Trophoblast cell (in vitro differentiated cells and primary cell): ENCODE measurements at regions not wholly inside any gene's neighbourhood (a gene's known extent, or its start where the extent isn't known, plus 50 kb on each side); places are given as distances from the start of the nearest gene placed in this dataset.
A peak's percentile ranks its signal among the peaks of the same experiment; 100 is the strongest.
"Not testable (repeated sequence)": the region's sequence is repeated elsewhere in the genome, so short reads cannot be mapped to it uniquely, and the experiment has no call there.

ENCODE experiments used
- DNase-seq, 2 donors: peaks; one replicate each; pipeline ENCODE4 v3.0.0-alpha.2; 2016
- H2AFZ ChIP-seq: 2 replicates; pipeline ENCODE4 v1.6.1; 2013; ENCODE audit warnings: low read length, moderate library complexity, mild to moderate bottlenecking; ENCODE audit not compliant: insufficient read depth, poor library complexity
- H2AK5ac ChIP-seq: 2 replicates; pipeline ENCODE4 v1.6.1; 2013; ENCODE audit warnings: mild to moderate bottlenecking, low read length
- H2BK120ac ChIP-seq: 2 replicates; pipeline ENCODE4 v1.6.1; 2013; ENCODE audit warnings: low read length, mild to moderate bottlenecking, moderate library complexity; ENCODE audit not compliant: insufficient read depth, poor library complexity
- H2BK12ac ChIP-seq: 2 replicates; pipeline ENCODE4 v1.6.1; 2013; ENCODE audit warnings: mild to moderate bottlenecking, low read length, moderate library complexity
- H2BK5ac ChIP-seq: 2 replicates; pipeline ENCODE4 v1.6.1; 2013; ENCODE audit warnings: low read length, low read depth, moderate library complexity, mild to moderate bottlenecking; ENCODE audit not compliant: poor library complexity
- H3K14ac ChIP-seq: 2 replicates; pipeline ENCODE4 v1.6.1; 2013; ENCODE audit warnings: mild to moderate bottlenecking, low read length
- H3K18ac ChIP-seq: 2 replicates; pipeline ENCODE4 v1.6.1; 2013; ENCODE audit warnings: mild to moderate bottlenecking, low read length
- H3K23ac ChIP-seq: 2 replicates; pipeline ENCODE4 v1.6.1; 2013; ENCODE audit warnings: low read length
- H3K27ac ChIP-seq: 2 replicates; pipeline ENCODE4 v1.5.1; 2013; ENCODE audit warnings: low read depth, mild to moderate bottlenecking, inconsistent platforms, low read length, moderate library complexity
- H3K27me3 ChIP-seq: 2 replicates; pipeline ENCODE4 v1.6.1; 2013; ENCODE audit warnings: inconsistent platforms, mild to moderate bottlenecking, low read length, moderate library complexity; ENCODE audit not compliant: insufficient read depth
- H3K36me3 ChIP-seq, 2 experiments: 1 replicate in 1 of 2; 2 replicates in 1 of 2; pipeline ENCODE4 v1.6.1; 2013; ENCODE audit warnings: low read length in 2 of 2, mild to moderate bottlenecking in 2 of 2, moderate library complexity in 1 of 2; ENCODE audit not compliant: insufficient read depth in 2 of 2, control insufficient read depth in 1 of 2
- H3K4ac ChIP-seq: 2 replicates; pipeline ENCODE4 v1.6.1; 2013; ENCODE audit warnings: low read depth, mild to moderate bottlenecking, low read length, moderate library complexity
- H3K4me1 ChIP-seq, 2 experiments: 1 replicate in 1 of 2; 2 replicates in 1 of 2; pipeline ENCODE4 v1.6.1; 2013; ENCODE audit warnings: low read length in 2 of 2, mild to moderate bottlenecking in 2 of 2, moderate library complexity in 1 of 2; ENCODE audit not compliant: insufficient read depth in 2 of 2, control insufficient read depth in 1 of 2
- H3K4me2 ChIP-seq: 2 replicates; pipeline ENCODE4 v1.6.1; 2013; ENCODE audit warnings: inconsistent platforms, mild to moderate bottlenecking, low read length, moderate library complexity
- H3K4me3 ChIP-seq: 2 replicates; pipeline ENCODE4 v1.5.1; 2013; ENCODE audit warnings: mild to moderate bottlenecking, low read depth, low read length, inconsistent platforms
- H3K79me1 ChIP-seq: one replicate; pipeline ENCODE4 v1.6.1; 2013; ENCODE audit warnings: low read length
- H3K79me2 ChIP-seq: 2 replicates; pipeline ENCODE4 v1.6.1; 2013; ENCODE audit warnings: low read length, mild to moderate bottlenecking; ENCODE audit not compliant: control insufficient read depth, insufficient read depth, poor library complexity
- H3K9ac ChIP-seq: 2 replicates; pipeline ENCODE4 v1.6.1; 2013; ENCODE audit warnings: mild to moderate bottlenecking, low read length
- H3K9me3 ChIP-seq: 2 replicates; pipeline ENCODE4 v1.6.1; 2013; ENCODE audit warnings: low read depth, mild to moderate bottlenecking, control low read depth, inconsistent platforms, low read length; ENCODE audit not compliant: insufficient read depth
- H4K12ac ChIP-seq: 2 replicates; pipeline ENCODE4 v1.6.1; 2013; ENCODE audit warnings: low read depth, mild to moderate bottlenecking, low read length, moderate library complexity
- H4K8ac ChIP-seq: 2 replicates; pipeline ENCODE4 v1.6.1; 2013; ENCODE audit warnings: low read depth, mild to moderate bottlenecking, low read length, moderate library complexity
- H4K91ac ChIP-seq: one replicate; pipeline ENCODE4 v1.6.1; 2013; ENCODE audit warnings: low read depth, mild to moderate bottlenecking, low read length, moderate library complexity
- WGBS: extraction: QIAGEN DNeasy Blood & Tissue Kit; methylation state at CpG from one replicate; pipeline ENCODE4 v1.1.7; 2013; ENCODE audit warnings: missing lambda C conversion rate; ENCODE audit not compliant: insufficient read length, insufficient coverage; ENCODE audit errors: extremely low coverage; 5-methylcytosine and 5-hydroxymethylcytosine counted together

DNA sequence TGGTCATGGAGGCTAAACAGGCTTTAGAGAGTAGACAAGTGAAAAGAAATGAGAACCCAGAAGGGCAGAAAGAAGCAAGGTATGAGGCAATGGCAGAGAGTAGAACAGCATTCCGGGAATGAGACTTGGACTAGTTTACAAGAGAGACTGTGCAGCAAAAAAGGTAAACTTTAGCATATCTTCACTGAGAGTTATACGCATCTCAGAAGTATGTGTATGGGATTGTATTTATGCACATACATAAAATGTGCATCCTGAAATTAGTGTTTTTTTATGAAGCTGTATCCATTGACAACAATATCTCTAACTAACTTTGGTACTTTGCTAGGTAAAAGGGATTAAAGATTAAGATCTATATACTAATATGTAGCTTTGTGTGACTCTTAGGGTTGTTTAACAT, 753.6 kb downstream of the BCKDHB start:
- no peak overlapping the region for H2BK5ac ChIP-seq
- no peak overlapping the region for H3K4me3 ChIP-seq
- no peak overlapping the region for H2BK120ac ChIP-seq
- no peak overlapping the region for H4K12ac ChIP-seq
- no peak overlapping the region for H3K23ac ChIP-seq
- H4K91ac ChIP-seq = no peak overlapping the region
- H2AK5ac ChIP-seq = no peak overlapping the region
- no peak overlapping the region for H3K4ac ChIP-seq
- no peaks in the 10 kb centered on the region for H3K79me2 ChIP-seq
- H3K27me3 ChIP-seq = no peaks in the 10 kb centered on the region
- H2AFZ ChIP-seq = no peak overlapping the region
- H3K4me2 ChIP-seq = no peak overlapping the region
- no peaks in the 10 kb centered on the region for H3K36me3 ChIP-seq
- H3K18ac ChIP-seq = no peak overlapping the region
- H3K9me3 ChIP-seq = no peaks in the 10 kb centered on the region
- no peak overlapping the region for H3K14ac ChIP-seq
- peak in 1 of 2 donors; percentile 2 for DNase-seq
- H3K27ac ChIP-seq = no peak overlapping the region
- H4K8ac ChIP-seq = no peak overlapping the region
- no peak overlapping the region for H2BK12ac ChIP-seq
- no CpG with 5 or more reads among the region's 2 CpGs for WGBS
- no peak overlapping the region for H3K9ac ChIP-seq
- H3K4me1 ChIP-seq = no peaks in the 10 kb centered on the region
- H3K79me1 ChIP-seq = no peaks in the 10 kb centered on the region

GRCh38 chr6:80847973-80848372, 741.5 kb downstream of the BCKDHB start:
- not testable (repeated sequence) for H3K18ac ChIP-seq, H3K9ac ChIP-seq, H3K27me3 ChIP-seq, H3K36me3 ChIP-seq, H2BK120ac ChIP-seq, H3K23ac ChIP-seq, H4K12ac ChIP-seq, H3K4ac ChIP-seq, H2AK5ac ChIP-seq, H2BK5ac ChIP-seq, H3K4me1 ChIP-seq, H2BK12ac ChIP-seq, H4K8ac ChIP-seq, H3K4me3 ChIP-seq, H3K79me2 ChIP-seq, H3K9me3 ChIP-seq, H3K27ac ChIP-seq, H3K14ac ChIP-seq, H2AFZ ChIP-seq, DNase-seq, H3K79me1 ChIP-seq, H3K4me2 ChIP-seq, H4K91ac ChIP-seq
- whole genome bisulfite sequencing = no CpG with 5 or more reads among the region's 12 CpGs

- Histone ChIP-seq H3K79me1 (no peaks in the 10 kb centered on the region), H3K4me1 (no peaks in the 10 kb centered on the region), H3K27ac (no peak overlapping the region), H3K4me3 (no peak overlapping the region), H3K4ac (no peak overlapping the region), H2BK5ac (no peak overlapping the region), H2AK5ac (no peak overlapping the region), H3K9me3 (no peaks in the 10 kb centered on the region), H3K18ac (no peak overlapping the region), H4K12ac (no peak overlapping the region), H2BK12ac (no peak overlapping the region), H3K23ac (no peak overlapping the region), H3K36me3 (no peaks in the 10 kb centered on the region), H3K4me2 (no peak overlapping the region), H4K91ac (no peak overlapping the region), H3K14ac (no peak overlapping the region), H3K27me3 (no peaks in the 10 kb centered on the region), H2BK120ac (no peak overlapping the region), H3K9ac (no peak overlapping the region), H4K8ac (no peak overlapping the region), H3K79me2 (no peaks in the 10 kb centered on the region), H2AFZ (no peak overlapping the region)
- no CpG with 5 or more reads among the region's 3 CpGs for WGBS
- DNase-seq = no peak
Measured at GRCh38 chr6:80832337-80832736, 725.9 kb downstream of the BCKDHB start.

DNA sequence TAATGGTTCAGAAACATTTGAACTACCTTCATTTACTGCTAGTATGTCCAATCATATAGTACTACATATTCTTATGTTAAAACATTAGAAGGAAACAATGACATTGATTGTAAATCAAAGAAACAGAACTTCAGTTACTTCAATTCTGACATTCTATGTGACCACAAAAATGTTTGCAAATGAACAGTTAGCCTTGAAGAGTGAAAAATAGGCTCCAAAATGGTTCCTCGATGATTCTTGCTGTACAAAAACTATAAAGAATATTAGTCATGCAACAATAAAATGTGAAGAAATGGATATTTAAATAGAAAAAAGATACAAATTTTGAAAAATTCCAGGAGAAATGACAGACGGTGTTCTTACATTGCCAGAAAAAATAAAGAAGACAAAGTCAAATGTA, 686.9 kb downstream of the BCKDHB start:
- H4K8ac ChIP-seq = no peak overlapping the region
- no peak overlapping the region for H4K91ac ChIP-seq
- no peak for DNase-seq
- no peak overlapping the region for H2BK5ac ChIP-seq
- no peaks in the 10 kb centered on the region for H3K9me3 ChIP-seq
- no peak overlapping the region for H3K18ac ChIP-seq
- H3K4me2 ChIP-seq = no peak overlapping the region
- no peak overlapping the region for H3K23ac ChIP-seq
- no peaks in the 10 kb centered on the region for H3K4me1 ChIP-seq
- no peak overlapping the region for H2AK5ac ChIP-seq
- no peaks in the 10 kb centered on the region for H3K27me3 ChIP-seq
- no peak overlapping the region for H3K27ac ChIP-seq
- no peak overlapping the region for H4K12ac ChIP-seq
- no peak overlapping the region for H2BK120ac ChIP-seq
- H3K4ac ChIP-seq = no peak overlapping the region
- WGBS = no CpG with 5 or more reads among the region's 2 CpGs
- no peak overlapping the region for H2AFZ ChIP-seq
- H3K36me3 ChIP-seq = no peaks in the 10 kb centered on the region
- no peak overlapping the region for H3K4me3 ChIP-seq
- no peak overlapping the region for H2BK12ac ChIP-seq
- no peak overlapping the region for H3K14ac ChIP-seq
- no peaks in the 10 kb centered on the region for H3K79me1 ChIP-seq
- no peak overlapping the region for H3K9ac ChIP-seq
- H3K79me2 ChIP-seq = no peaks in the 10 kb centered on the region

DNA sequence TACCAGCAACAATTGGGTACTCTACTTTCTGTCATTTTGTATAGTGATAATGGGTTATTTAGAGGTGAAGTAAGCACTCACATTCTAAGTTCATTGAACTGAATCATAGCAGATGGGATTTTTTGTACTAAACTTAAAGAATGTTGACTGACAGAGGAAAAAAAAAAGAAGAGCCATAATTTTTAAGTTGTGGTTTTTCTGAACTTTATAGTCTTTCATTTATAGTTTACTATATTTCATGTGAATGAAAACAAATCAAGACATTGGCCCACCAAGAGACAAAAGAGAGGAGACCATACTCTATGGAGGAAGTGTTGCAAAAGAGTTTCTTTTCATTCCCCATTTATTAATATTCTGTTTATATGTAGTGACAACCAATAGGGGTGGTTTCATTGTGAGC, 685.7 kb downstream of the BCKDHB start:
- no peak overlapping the region for H3K4me2 ChIP-seq
- no peaks in the 10 kb centered on the region for H3K27me3 ChIP-seq
- H2BK5ac ChIP-seq = no peak overlapping the region
- H3K18ac ChIP-seq = no peak overlapping the region
- H4K91ac ChIP-seq = no peak overlapping the region
- no peaks in the 10 kb centered on the region for H3K36me3 ChIP-seq
- no peak overlapping the region for H2AK5ac ChIP-seq
- H3K4me3 ChIP-seq = no peak overlapping the region
- H4K8ac ChIP-seq = no peak overlapping the region
- no peak overlapping the region for H3K4ac ChIP-seq
- no peak overlapping the region for H2BK120ac ChIP-seq
- H3K23ac ChIP-seq = no peak overlapping the region
- H3K79me2 ChIP-seq = no peaks in the 10 kb centered on the region
- no peak overlapping the region for H4K12ac ChIP-seq
- no peak for DNase-seq
- no peak overlapping the region for H3K9ac ChIP-seq
- H2AFZ ChIP-seq = no peak overlapping the region
- H2BK12ac ChIP-seq = no peak overlapping the region
- H3K9me3 ChIP-seq = no peaks in the 10 kb centered on the region
- H3K79me1 ChIP-seq = no peaks in the 10 kb centered on the region
- no peaks in the 10 kb centered on the region for H3K4me1 ChIP-seq
- no peak overlapping the region for H3K27ac ChIP-seq
- H3K14ac ChIP-seq = no peak overlapping the region
